Prostate gland (tissue), 2 donors: ENCODE measurements at regions not wholly inside any gene's neighbourhood (a gene's known extent, or its start where the extent isn't known, plus 50 kb on each side); places are given as distances from the start of the nearest gene placed in this dataset.

Source experiments
- CTCF ChIP-seq, 4 experiments: fragments of 200-600 bp in 2 of 4; fragments of 450-650 bp in 2 of 4; sonication (generic) in 2 of 4; IDR thresholded peaks; 1 replicate in 3 of 4; 2 replicates in 1 of 4; pipeline ENCODE4 v1.5.1; 2016 to 2019; ENCODE audit warnings: antibody characterized with exemption in 4 of 4, mild to moderate bottlenecking in 2 of 4, moderate library complexity in 2 of 4
- POLR2A ChIP-seq: fragments of 450-650 bp; IDR thresholded peaks from one replicate; pipeline ENCODE4 v1.6.1; 2016; ENCODE audit warnings: antibody characterized with exemption, mild to moderate bottlenecking

- TF ChIP-seq CTCF (IDR thresholded peaks at IDR 0.05) (no peak), POLR2A (no peak)
Measured at GRCh38 chr4:124414276-124415040, 298.1 kb downstream of the ANKRD50 start.
